ENCODE measurements at regions not wholly inside any gene's neighbourhood (a gene's known extent, or its start where the extent isn't known, plus 50 kb on each side); places are given as distances from the start of the nearest gene placed in this dataset.

- Histone ChIP-seq H3K56ac (replicated peaks; ENCODE audit: insufficient read length, low read depth, low read length) (no peak overlapping the region), H2BK12ac (ENCODE audit: low read depth, low read length) (no peak overlapping the region), H3K23ac (ENCODE audit: insufficient read length) (no peak overlapping the region), H3K4me3 (ENCODE audit: extremely low read depth in 1 of 4, insufficient read depth in 2 of 4, low read depth in 3 of 4, low read length in 4 of 4) (no peak overlapping the region), H2AK5ac (ENCODE audit: low read depth, low read length) (no peak overlapping the region), H3K4me1 (replicated peaks in 1 of 4; ENCODE audit: control insufficient read depth in 3 of 4, insufficient read depth in 4 of 4, low read length in 3 of 4) (no peaks in the 10 kb centered on the region), H3K27me3 (replicated peaks in 1 of 4; ENCODE audit: control insufficient read depth in 3 of 4, extremely low read depth in 1 of 4, insufficient read depth in 3 of 4, low read length in 3 of 4) (no peaks in the 10 kb centered on the region), H3K4ac (replicated peaks; ENCODE audit: insufficient read length, low read depth, low read length) (no peak overlapping the region), H4K5ac (ENCODE audit: insufficient read length, low read depth, low read length) (no peak overlapping the region), H3K27ac (ENCODE audit: low read depth, low read length) (no peak overlapping the region), H3K79me1 (ENCODE audit: low read depth, low read length) (no peaks in the 10 kb centered on the region), H4K8ac (ENCODE audit: extremely low read depth, insufficient read depth, low read length) (no peak overlapping the region), H3K23me2 (ENCODE audit: low read depth, low read length) (no peaks in the 10 kb centered on the region), H4K20me1 (replicated peaks in 1 of 2; ENCODE audit: control insufficient read depth in 1 of 2, insufficient read depth in 2 of 2, low read length in 2 of 2) (no peaks in the 10 kb centered on the region), H3K4me2 (ENCODE audit: insufficient read depth in 1 of 2, low read depth in 2 of 2, low read length in 2 of 2) (no peak overlapping the region), H4K91ac (replicated peaks; ENCODE audit: insufficient read length, low read length) (no peak overlapping the region), H3K79me2 (ENCODE audit: control insufficient read depth in 1 of 2, insufficient read depth in 2 of 2, low read length in 2 of 2) (no peaks in the 10 kb centered on the region), H3K9me3 (ENCODE audit: insufficient read depth in 2 of 2, low read depth in 1 of 2, low read length in 1 of 2) (0 out of 4 replicates have a peak, but pooled peaks cover 0 to 3% of the 10 kb centered on the region in 2 experiments), H3K9ac (replicated peaks in 1 of 4; ENCODE audit: extremely low read depth in 1 of 4, low read depth in 3 of 4, low read length in 3 of 4) (no peak overlapping the region), H2AFZ (ENCODE audit: low read length) (no peak overlapping the region), H3K18ac (ENCODE audit: extremely low read depth, low read length) (no peak overlapping the region), H2BK15ac (ENCODE audit: low read length) (no peak overlapping the region), H2BK20ac (ENCODE audit: low read length) (no peak overlapping the region), H2BK120ac (replicated peaks; ENCODE audit: low read depth, low read length) (no peak overlapping the region), H2BK5ac (ENCODE audit: low read depth, low read length) (no peak overlapping the region), H3K14ac (ENCODE audit: insufficient read length) (no peak overlapping the region), H3K36me3 (ENCODE audit: control insufficient read depth in 2 of 4, insufficient read depth in 4 of 4, low read length in 3 of 4) (no peaks in the 10 kb centered on the region; a peak in 1 of 8 replicates)
- DNase-seq (ENCODE audit: low read depth in 1 of 2, low spot score in 2 of 2) (no peak), FAIRE-seq (no peak)
- TF ChIP-seq TAF7 (optimal IDR thresholded peaks at IDR 0.05; ENCODE audit: borderline replicate concordance, low read depth, low read length), result no peak
- no peak for TF ChIP-seq HDAC2 (IDR thresholded peaks at IDR 0.05; ENCODE audit: borderline replicate concordance in 1 of 2, low read depth in 2 of 2, low read length in 2 of 2)
- TF ChIP-seq CBX5 (IDR thresholded peaks at IDR 0.05; ENCODE audit: low read depth, low read length), result no peak
- TF ChIP-seq SP4 (IDR thresholded peaks at IDR 0.05; ENCODE audit: low read length), result no peak
- no peak for TF ChIP-seq BACH1 (IDR thresholded peaks at IDR 0.05; ENCODE audit: low read length)
- TF ChIP-seq KDM4A (IDR thresholded peaks at IDR 0.05; ENCODE audit: low read depth, low read length, severe bottlenecking), result no peak
- no peak for TF ChIP-seq EP300 (IDR thresholded peaks at IDR 0.05; ENCODE audit: borderline replicate concordance in 1 of 2, low read depth in 2 of 2, low read length in 2 of 2)
- ChIA-PET POLR2A (ENCODE audit: partially characterized antibody) (no interaction called here), CTCF (ENCODE audit: partially characterized antibody) (no interaction called here)
- WGBS, 2 experiments (ENCODE audit: extremely low coverage in 1 of 2, insufficient coverage in 1 of 2, insufficient read length in 1 of 2, insufficient replicate concordance in 2 of 2, low coverage in 1 of 2, low lambda C conversion rate in 2 of 2, missing lambda C conversion rate in 1 of 2), result 90% methylated on average over 1 of the region's 1 CpG; no CpG with 5 or more reads in 1 of the 2 experiments
These were observed 865.0 kb upstream of the CDH2 start for GRCh38 chr18:29041976-29042375.
